SU-DHL-6 (cell line): ENCODE measurements at regions not wholly inside any gene's neighbourhood (a gene's known extent, or its start where the extent isn't known, plus 50 kb on each side); places are given as distances from the start of the nearest gene placed in this dataset.

ENCODE experiments used
- H2AFZ ChIP-seq: fragments of 200-600 bp; sonication (generic); 2 replicates; pipeline ENCODE4 v1.6.1; 2014; ENCODE audit warnings: low read depth, mild to moderate bottlenecking, moderate library complexity, mixed read lengths, antibody characterized with exemption, low read length; ENCODE audit not compliant: severe bottlenecking
- H3F3A ChIP-seq: fragments of 200-600 bp; shearing (Covaris generic); 2 replicates; pipeline ENCODE4 v1.6.0; 2016; ENCODE audit warnings: antibody characterized with exemption, mild to moderate bottlenecking; ENCODE audit not compliant: insufficient read depth
- H3K27ac ChIP-seq: fragments of 200-600 bp; sonication (generic); 2 replicates; pipeline ENCODE4 v1.5.1; 2016; ENCODE audit warnings: low read depth, mild to moderate bottlenecking, low read length, moderate library complexity, mixed read lengths
- H3K27me3 ChIP-seq: fragments of 200-600 bp; sonication (generic), shearing (Covaris generic); 2 replicates; pipeline ENCODE4 v1.6.0; 2014; ENCODE audit warnings: mild to moderate bottlenecking, low read length
- H3K36me3 ChIP-seq: fragments of 200-600 bp; sonication (generic); 2 replicates; pipeline ENCODE4 v1.6.1; 2014; ENCODE audit warnings: mild to moderate bottlenecking, low read length, mixed read lengths
- H3K4me2 ChIP-seq: fragments of 300-600, 200-600 bp; shearing (Covaris generic), sonication (generic); 2 replicates; pipeline ENCODE4 v1.6.0; 2014; ENCODE audit warnings: low read length, low read depth, mild to moderate bottlenecking; ENCODE audit not compliant: poor library complexity, severe bottlenecking
- H3K4me3 ChIP-seq: fragments of 200-600 bp; sonication (generic); 2 replicates; pipeline ENCODE4 v1.5.1; 2014; ENCODE audit warnings: antibody characterized with exemption, low read length, mild to moderate bottlenecking, mixed read lengths; ENCODE audit not compliant: insufficient read depth, poor library complexity, severe bottlenecking
- H3K79me2 ChIP-seq: fragments of 200-600 bp; sonication (generic); 2 replicates; pipeline ENCODE4 v1.6.1; 2014; ENCODE audit warnings: mild to moderate bottlenecking, low read length, moderate library complexity; ENCODE audit not compliant: insufficient read depth
- H3K9ac ChIP-seq: fragments of 200-600 bp; sonication (generic); 2 replicates; pipeline ENCODE4 v1.7.0; 2014; ENCODE audit warnings: mild to moderate bottlenecking, low read length
- H3K9me2 ChIP-seq: fragments of 200-600 bp; sonication (generic); replicated peaks from 2 replicates; pipeline ENCODE4 v1.6.1; 2014; ENCODE audit warnings: low read length; ENCODE audit not compliant: insufficient read depth
- H3K9me3 ChIP-seq: fragments of 200-600 bp; sonication (generic); 2 replicates; pipeline ENCODE4 v1.6.1; 2014; ENCODE audit warnings: low read length, mixed read lengths; ENCODE audit not compliant: insufficient read depth
- H4K20me1 ChIP-seq: fragments of 200-600 bp; sonication (generic); 2 replicates; pipeline ENCODE4 v1.6.1; 2014; ENCODE audit warnings: low read depth, mild to moderate bottlenecking, antibody characterized with exemption, low read length, moderate library complexity, mixed read lengths
- EZH2phosphoT487 ChIP-seq: fragments of 200-600 bp; sonication (generic), shearing (Covaris generic); conservative IDR thresholded peaks from 2 replicates; pipeline ENCODE4 v1.6.1; 2018; ENCODE audit warnings: mild to moderate bottlenecking, antibody characterized with exemption, low read length, moderate library complexity, mixed read lengths
- TF ChIP-seq, protein P1 (sequence below): fragments of 200-600 bp; sonication (generic); IDR thresholded peaks from one replicate; pipeline ENCODE4 v1.5.1; 2017; ENCODE audit warnings: antibody characterized with exemption, mild to moderate bottlenecking, low read length, moderate library complexity; ENCODE audit not compliant: insufficient read depth, poor library complexity, severe bottlenecking

DNA sequence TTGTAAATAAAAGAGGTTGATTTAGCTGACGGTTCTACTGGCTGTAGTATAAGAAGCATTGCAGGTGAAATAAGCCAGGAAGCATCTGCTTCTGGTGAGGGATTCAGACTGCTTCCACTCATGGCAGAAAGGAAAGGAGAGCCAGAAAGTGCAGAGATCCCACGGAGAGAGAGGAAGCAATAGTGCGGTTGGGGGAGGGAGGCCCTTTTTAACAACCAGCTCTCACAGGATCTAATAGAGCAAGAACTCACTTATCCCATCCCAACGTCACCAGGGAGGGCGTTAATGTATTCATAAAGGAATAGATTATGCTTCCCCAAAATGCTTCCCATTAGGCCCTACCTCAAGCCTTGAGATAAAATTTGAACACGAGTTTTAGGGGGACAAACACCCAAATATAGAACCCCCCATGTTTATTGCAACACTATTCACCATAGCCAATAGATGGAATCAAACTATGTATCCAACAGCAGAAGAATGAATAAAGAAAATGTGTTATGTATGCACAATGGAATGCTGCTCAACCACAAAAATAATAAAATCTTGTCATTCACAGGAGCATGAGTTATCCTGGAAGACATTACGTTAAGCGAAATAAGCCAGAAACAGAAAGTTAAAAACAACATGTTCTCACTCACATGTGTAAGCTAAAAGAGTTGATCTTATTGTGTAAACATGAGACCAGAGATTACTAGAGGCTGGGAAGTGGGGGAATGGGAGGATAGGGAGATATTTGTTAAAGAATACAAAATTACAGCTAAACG lies 908.3 kb upstream of the ANO3 start:
- H3K27me3 ChIP-seq, result no peaks in the 10 kb centered on the region
- no peak overlapping the region for H2AFZ ChIP-seq
- H4K20me1 ChIP-seq, result no peaks in the 10 kb centered on the region
- H3K79me2 ChIP-seq, result no peaks in the 10 kb centered on the region
- H3K9me3 ChIP-seq, result no peaks in the 10 kb centered on the region
- TF ChIP-seq EZH2phosphoT487, result no peak
- TF ChIP-seq, protein P1, sequence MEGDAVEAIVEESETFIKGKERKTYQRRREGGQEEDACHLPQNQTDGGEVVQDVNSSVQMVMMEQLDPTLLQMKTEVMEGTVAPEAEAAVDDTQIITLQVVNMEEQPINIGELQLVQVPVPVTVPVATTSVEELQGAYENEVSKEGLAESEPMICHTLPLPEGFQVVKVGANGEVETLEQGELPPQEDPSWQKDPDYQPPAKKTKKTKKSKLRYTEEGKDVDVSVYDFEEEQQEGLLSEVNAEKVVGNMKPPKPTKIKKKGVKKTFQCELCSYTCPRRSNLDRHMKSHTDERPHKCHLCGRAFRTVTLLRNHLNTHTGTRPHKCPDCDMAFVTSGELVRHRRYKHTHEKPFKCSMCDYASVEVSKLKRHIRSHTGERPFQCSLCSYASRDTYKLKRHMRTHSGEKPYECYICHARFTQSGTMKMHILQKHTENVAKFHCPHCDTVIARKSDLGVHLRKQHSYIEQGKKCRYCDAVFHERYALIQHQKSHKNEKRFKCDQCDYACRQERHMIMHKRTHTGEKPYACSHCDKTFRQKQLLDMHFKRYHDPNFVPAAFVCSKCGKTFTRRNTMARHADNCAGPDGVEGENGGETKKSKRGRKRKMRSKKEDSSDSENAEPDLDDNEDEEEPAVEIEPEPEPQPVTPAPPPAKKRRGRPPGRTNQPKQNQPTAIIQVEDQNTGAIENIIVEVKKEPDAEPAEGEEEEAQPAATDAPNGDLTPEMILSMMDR, result no peak
- no peak overlapping the region for H3K27ac ChIP-seq
- H3K36me3 ChIP-seq, result no peaks in the 10 kb centered on the region
- no peak overlapping the region for H3K4me3 ChIP-seq
- H3K9ac ChIP-seq, result no peak overlapping the region
- H3F3A ChIP-seq, result no peaks in the 10 kb centered on the region
- H3K9me2 ChIP-seq, result no peaks in the 10 kb centered on the region
- no peak overlapping the region for H3K4me2 ChIP-seq

GRCh38 chr11:25432376-25432775 lies 899.6 kb upstream of the ANO3 start:
- Histone ChIP-seq H4K20me1 (no peaks in the 10 kb centered on the region), H3K9me2 (no peaks in the 10 kb centered on the region), H3K4me3 (no peak overlapping the region), H3K9ac (no peak overlapping the region), H3K36me3 (no peaks in the 10 kb centered on the region), H2AFZ (no peak overlapping the region), H3K27ac (no peak overlapping the region), H3K27me3 (no peaks in the 10 kb centered on the region), H3K79me2 (no peaks in the 10 kb centered on the region), H3K9me3 (no peaks in the 10 kb centered on the region), H3K4me2 (no peak overlapping the region), H3F3A (no peaks in the 10 kb centered on the region)
- TF ChIP-seq EZH2phosphoT487, result no peak
- TF ChIP-seq, protein P1, result no peak

GRCh38 chr11:25435197-25435596 lies 896.7 kb upstream of the ANO3 start:
- no peaks in the 10 kb centered on the region for H3K27me3 ChIP-seq

More at GRCh38 chr11:25435197-25435596, 896.7 kb upstream of the ANO3 start:
- TF ChIP-seq, protein P1, result no peak
- TF ChIP-seq EZH2phosphoT487, result no peak
- H3F3A ChIP-seq, result no peaks in the 10 kb centered on the region
- H3K9ac ChIP-seq, result no peak overlapping the region
- H3K9me2 ChIP-seq, result no peaks in the 10 kb centered on the region
- H3K4me2 ChIP-seq, result no peak overlapping the region
- H3K9me3 ChIP-seq, result no peaks in the 10 kb centered on the region
- H3K79me2 ChIP-seq, result no peaks in the 10 kb centered on the region
- no peaks in the 10 kb centered on the region for H3K36me3 ChIP-seq
- H3K27ac ChIP-seq, result no peak overlapping the region
- H3K4me3 ChIP-seq, result no peak overlapping the region
- H2AFZ ChIP-seq, result no peak overlapping the region
- no peaks in the 10 kb centered on the region for H4K20me1 ChIP-seq
